ENCODE measurements at regions not wholly inside any gene's neighbourhood (a gene's known extent, or its start where the extent isn't known, plus 50 kb on each side); places are given as distances from the start of the nearest gene placed in this dataset.

GRCh38 chr2:17334300-17334699 lies 183.9 kb downstream of the RAD51AP2 start:
- DNase-seq (ENCODE audit: low read depth, low spot score) (no peak), ATAC-seq (no peak)
- H3K36me3 ChIP-seq (ENCODE audit: control insufficient read depth in 1 of 2, insufficient read depth in 2 of 2, low read length in 2 of 2): no peaks in the 10 kb centered on the region
- H3K9me2 ChIP-seq (ENCODE audit: insufficient read depth): no peaks in the 10 kb centered on the region
- no TSS peak for BruUV-seq (replicated peaks)
- no peaks in the 10 kb centered on the region for H3K9me3 ChIP-seq (ENCODE audit: control insufficient read depth in 1 of 2, insufficient read depth in 1 of 2, low read depth in 1 of 2, low read length in 2 of 2)
- intact Hi-C loops (cut with micrococcal nuclease): no loop called here
- H3K9ac ChIP-seq (ENCODE audit: low read length): no peak overlapping the region
- H4K20me1 ChIP-seq (ENCODE audit: insufficient read depth): no peaks in the 10 kb centered on the region
- H3K27me3 ChIP-seq (ENCODE audit: insufficient read depth, low read length): peaks cover 3% of the 10 kb centered on the region; the same call in 1 of the 2 replicates
- CTCF ChIA-PET: interaction anchor here (0.5 kb wide), 1 partner anchor 8 kb away, joined by 3 read pairs; no protein-coding TSS in a partner anchor
- RAD21 ChIA-PET (ENCODE audit: low non-redundant PET in 1 of 2, low total read pairs in 2 of 2, uncharacterized antibody in 2 of 2, unreplicated experiment in 2 of 2): no interaction called here
- no peaks in the 10 kb centered on the region for H3K4me1 ChIP-seq (ENCODE audit: control insufficient read depth in 1 of 2, insufficient read depth in 2 of 2, low read length in 2 of 2)
- POLR2A ChIA-PET: no interaction called here
- no peak overlapping the region for H3K4me3 ChIP-seq (replicated peaks in 1 of 2; ENCODE audit: low read depth in 1 of 2, low read length in 2 of 2)
- no peak overlapping the region for H3K27ac ChIP-seq (ENCODE audit: low read depth, low read length)
- no peak for TF ChIP-seq ZFX (IDR thresholded peaks at IDR 0.05)
- TF ChIP-seq FOSL1 (IDR thresholded peaks at IDR 0.05; ENCODE audit: low read depth): no peak
- no peak for TF ChIP-seq SRF (IDR thresholded peaks at IDR 0.05; ENCODE audit: low read depth)
- TF ChIP-seq CTCF (IDR thresholded peaks at IDR 0.05 in 2 of 3, conservative IDR thresholded peaks at IDR 0.05 in 1 of 3; ENCODE audit: borderline replicate concordance in 1 of 3, insufficient read depth in 1 of 3, low read depth in 2 of 3, low read length in 2 of 3): no peak
- TF ChIP-seq, protein P1, sequence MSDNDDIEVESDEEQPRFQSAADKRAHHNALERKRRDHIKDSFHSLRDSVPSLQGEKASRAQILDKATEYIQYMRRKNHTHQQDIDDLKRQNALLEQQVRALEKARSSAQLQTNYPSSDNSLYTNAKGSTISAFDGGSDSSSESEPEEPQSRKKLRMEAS (IDR thresholded peaks at IDR 0.05): no peak
- no peak for TF ChIP-seq RAD21 (IDR thresholded peaks at IDR 0.05; ENCODE audit: low read depth)
- TF ChIP-seq YY1 (IDR thresholded peaks at IDR 0.05; ENCODE audit: extremely low read depth, insufficient replicate concordance, low read depth, low read length): no peak
- TF ChIP-seq, protein P2, sequence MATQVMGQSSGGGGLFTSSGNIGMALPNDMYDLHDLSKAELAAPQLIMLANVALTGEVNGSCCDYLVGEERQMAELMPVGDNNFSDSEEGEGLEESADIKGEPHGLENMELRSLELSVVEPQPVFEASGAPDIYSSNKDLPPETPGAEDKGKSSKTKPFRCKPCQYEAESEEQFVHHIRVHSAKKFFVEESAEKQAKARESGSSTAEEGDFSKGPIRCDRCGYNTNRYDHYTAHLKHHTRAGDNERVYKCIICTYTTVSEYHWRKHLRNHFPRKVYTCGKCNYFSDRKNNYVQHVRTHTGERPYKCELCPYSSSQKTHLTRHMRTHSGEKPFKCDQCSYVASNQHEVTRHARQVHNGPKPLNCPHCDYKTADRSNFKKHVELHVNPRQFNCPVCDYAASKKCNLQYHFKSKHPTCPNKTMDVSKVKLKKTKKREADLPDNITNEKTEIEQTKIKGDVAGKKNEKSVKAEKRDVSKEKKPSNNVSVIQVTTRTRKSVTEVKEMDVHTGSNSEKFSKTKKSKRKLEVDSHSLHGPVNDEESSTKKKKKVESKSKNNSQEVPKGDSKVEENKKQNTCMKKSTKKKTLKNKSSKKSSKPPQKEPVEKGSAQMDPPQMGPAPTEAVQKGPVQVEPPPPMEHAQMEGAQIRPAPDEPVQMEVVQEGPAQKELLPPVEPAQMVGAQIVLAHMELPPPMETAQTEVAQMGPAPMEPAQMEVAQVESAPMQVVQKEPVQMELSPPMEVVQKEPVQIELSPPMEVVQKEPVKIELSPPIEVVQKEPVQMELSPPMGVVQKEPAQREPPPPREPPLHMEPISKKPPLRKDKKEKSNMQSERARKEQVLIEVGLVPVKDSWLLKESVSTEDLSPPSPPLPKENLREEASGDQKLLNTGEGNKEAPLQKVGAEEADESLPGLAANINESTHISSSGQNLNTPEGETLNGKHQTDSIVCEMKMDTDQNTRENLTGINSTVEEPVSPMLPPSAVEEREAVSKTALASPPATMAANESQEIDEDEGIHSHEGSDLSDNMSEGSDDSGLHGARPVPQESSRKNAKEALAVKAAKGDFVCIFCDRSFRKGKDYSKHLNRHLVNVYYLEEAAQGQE (IDR thresholded peaks at IDR 0.05; ENCODE audit: low read depth): no peak
- TF ChIP-seq SP1 (IDR thresholded peaks at IDR 0.05; ENCODE audit: low read depth): no peak
- TF ChIP-seq CEBPB (IDR thresholded peaks at IDR 0.05; ENCODE audit: low read depth): no peak
- no peak for TF ChIP-seq EZH2 (IDR thresholded peaks at IDR 0.05)
- TF ChIP-seq, protein P3, sequence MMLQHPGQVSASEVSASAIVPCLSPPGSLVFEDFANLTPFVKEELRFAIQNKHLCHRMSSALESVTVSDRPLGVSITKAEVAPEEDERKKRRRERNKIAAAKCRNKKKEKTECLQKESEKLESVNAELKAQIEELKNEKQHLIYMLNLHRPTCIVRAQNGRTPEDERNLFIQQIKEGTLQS (IDR thresholded peaks at IDR 0.05): no peak
- no peak for TF ChIP-seq ZNF274 (IDR thresholded peaks at IDR 0.05; ENCODE audit: low read depth, low read length)
- no peak for TF ChIP-seq POLR2A (IDR thresholded peaks at IDR 0.05; ENCODE audit: borderline replicate concordance, extremely low read depth, insufficient read depth, insufficient read length)
- no peak for TF ChIP-seq EGR1 (IDR thresholded peaks at IDR 0.05; ENCODE audit: low read depth)
- no peak for TF ChIP-seq ELF1 (IDR thresholded peaks at IDR 0.05; ENCODE audit: borderline replicate concordance, low read depth)
- TF ChIP-seq CBX3 (IDR thresholded peaks at IDR 0.05; ENCODE audit: low read depth): no peak
- TF ChIP-seq, protein P4, sequence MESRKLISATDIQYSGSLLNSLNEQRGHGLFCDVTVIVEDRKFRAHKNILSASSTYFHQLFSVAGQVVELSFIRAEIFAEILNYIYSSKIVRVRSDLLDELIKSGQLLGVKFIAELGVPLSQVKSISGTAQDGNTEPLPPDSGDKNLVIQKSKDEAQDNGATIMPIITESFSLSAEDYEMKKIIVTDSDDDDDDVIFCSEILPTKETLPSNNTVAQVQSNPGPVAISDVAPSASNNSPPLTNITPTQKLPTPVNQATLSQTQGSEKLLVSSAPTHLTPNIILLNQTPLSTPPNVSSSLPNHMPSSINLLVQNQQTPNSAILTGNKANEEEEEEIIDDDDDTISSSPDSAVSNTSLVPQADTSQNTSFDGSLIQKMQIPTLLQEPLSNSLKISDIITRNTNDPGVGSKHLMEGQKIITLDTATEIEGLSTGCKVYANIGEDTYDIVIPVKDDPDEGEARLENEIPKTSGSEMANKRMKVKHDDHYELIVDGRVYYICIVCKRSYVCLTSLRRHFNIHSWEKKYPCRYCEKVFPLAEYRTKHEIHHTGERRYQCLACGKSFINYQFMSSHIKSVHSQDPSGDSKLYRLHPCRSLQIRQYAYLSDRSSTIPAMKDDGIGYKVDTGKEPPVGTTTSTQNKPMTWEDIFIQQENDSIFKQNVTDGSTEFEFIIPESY (IDR thresholded peaks at IDR 0.05; ENCODE audit: extremely low read depth, insufficient replicate concordance, low read length): no peak
- TF ChIP-seq EZH2phosphoT487 (IDR thresholded peaks at IDR 0.05; ENCODE audit: borderline replicate concordance): no peak
- H3K79me2 ChIP-seq (ENCODE audit: insufficient read depth, low read length): no peaks in the 10 kb centered on the region
- H3K4me2 ChIP-seq (ENCODE audit: low read length): no peak overlapping the region
- no peak overlapping the region for H2AFZ ChIP-seq (ENCODE audit: low read depth, low read length, poor library complexity, severe bottlenecking)

Measured in HCT116 (cell line).